ENCODE measurements at regions not wholly inside any gene's neighbourhood (a gene's known extent, or its start where the extent isn't known, plus 50 kb on each side); places are given as distances from the start of the nearest gene placed in this dataset.

DNA sequence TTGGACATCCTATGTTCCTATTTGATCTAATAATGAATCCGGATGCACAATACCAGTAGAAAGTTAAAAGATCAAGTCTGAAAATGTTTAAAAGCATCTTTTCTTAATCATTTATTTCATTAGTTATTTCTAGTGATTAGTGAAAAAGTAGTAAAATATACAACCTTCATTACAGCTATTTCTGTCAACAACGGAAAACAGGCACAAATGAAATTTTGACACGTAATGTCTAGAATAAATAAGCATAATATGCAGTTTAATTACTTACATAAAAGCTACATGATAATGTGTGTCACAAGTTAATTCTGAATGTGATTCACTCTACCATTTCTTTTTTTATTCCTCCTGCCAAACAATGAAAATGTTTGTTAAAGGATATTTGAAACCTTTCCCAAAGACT is 216.1 kb downstream of the MYCN start:
- H3K4me3 ChIP-seq (ENCODE audit: low read depth, low read length), result no peak overlapping the region
- TF ChIP-seq, protein P1, sequence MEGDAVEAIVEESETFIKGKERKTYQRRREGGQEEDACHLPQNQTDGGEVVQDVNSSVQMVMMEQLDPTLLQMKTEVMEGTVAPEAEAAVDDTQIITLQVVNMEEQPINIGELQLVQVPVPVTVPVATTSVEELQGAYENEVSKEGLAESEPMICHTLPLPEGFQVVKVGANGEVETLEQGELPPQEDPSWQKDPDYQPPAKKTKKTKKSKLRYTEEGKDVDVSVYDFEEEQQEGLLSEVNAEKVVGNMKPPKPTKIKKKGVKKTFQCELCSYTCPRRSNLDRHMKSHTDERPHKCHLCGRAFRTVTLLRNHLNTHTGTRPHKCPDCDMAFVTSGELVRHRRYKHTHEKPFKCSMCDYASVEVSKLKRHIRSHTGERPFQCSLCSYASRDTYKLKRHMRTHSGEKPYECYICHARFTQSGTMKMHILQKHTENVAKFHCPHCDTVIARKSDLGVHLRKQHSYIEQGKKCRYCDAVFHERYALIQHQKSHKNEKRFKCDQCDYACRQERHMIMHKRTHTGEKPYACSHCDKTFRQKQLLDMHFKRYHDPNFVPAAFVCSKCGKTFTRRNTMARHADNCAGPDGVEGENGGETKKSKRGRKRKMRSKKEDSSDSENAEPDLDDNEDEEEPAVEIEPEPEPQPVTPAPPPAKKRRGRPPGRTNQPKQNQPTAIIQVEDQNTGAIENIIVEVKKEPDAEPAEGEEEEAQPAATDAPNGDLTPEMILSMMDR (IDR thresholded peaks at IDR 0.05; ENCODE audit: control insufficient read depth, extremely low read depth, insufficient read depth), result no peak
- DNase-seq (ENCODE audit: low read depth), result no peak

DNA sequence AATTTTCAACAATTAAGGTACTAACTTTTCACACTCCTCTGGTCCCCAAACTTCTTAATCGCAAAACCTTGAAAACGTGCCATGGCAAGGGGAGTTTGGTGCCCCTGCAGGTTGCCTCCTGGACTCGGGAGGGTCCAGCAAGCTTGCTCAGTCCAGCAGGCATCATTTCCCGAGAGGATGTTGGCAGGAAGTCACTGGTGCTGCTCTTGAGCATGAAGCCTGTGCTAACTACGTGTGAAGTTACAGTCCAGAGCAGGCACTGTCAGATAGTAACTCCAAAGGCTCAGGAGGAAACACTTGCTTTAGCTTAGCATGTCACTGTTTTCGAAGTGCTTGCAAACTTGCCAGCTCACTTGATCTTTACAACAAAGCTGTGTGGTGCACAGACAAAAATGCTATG is 215.4 kb downstream of the MYCN start:
- TF ChIP-seq, protein P1 (IDR thresholded peaks at IDR 0.05; ENCODE audit: control insufficient read depth, extremely low read depth, insufficient read depth), result no peak
- no peak overlapping the region for H3K4me3 ChIP-seq (ENCODE audit: low read depth, low read length)
- DNase-seq (ENCODE audit: low read depth), result no peak

DNA sequence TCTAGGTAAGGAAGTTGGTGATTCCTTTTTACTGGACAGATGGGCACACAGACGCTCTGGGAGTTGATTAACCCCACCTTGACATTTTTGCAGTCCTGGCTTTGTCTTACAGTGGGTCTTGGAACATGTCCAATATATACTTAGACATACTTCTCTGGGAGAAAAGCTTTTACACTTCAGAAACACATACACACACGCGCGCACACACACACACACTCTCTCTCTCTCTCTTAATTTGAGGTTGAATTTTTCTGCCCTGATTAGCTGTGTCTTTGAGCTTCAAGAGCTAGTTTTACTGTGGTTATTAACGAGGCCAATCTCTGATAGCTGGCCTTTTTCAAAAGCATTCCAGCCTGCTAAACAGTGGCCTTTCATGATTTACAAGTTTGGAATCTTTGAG is 215.0 kb downstream of the MYCN start:
- TF ChIP-seq, protein P1 (IDR thresholded peaks at IDR 0.05; ENCODE audit: control insufficient read depth, extremely low read depth, insufficient read depth), result no peak
- no peak for DNase-seq (ENCODE audit: low read depth)
- no peak overlapping the region for H3K4me3 ChIP-seq (ENCODE audit: low read depth, low read length)

DNA sequence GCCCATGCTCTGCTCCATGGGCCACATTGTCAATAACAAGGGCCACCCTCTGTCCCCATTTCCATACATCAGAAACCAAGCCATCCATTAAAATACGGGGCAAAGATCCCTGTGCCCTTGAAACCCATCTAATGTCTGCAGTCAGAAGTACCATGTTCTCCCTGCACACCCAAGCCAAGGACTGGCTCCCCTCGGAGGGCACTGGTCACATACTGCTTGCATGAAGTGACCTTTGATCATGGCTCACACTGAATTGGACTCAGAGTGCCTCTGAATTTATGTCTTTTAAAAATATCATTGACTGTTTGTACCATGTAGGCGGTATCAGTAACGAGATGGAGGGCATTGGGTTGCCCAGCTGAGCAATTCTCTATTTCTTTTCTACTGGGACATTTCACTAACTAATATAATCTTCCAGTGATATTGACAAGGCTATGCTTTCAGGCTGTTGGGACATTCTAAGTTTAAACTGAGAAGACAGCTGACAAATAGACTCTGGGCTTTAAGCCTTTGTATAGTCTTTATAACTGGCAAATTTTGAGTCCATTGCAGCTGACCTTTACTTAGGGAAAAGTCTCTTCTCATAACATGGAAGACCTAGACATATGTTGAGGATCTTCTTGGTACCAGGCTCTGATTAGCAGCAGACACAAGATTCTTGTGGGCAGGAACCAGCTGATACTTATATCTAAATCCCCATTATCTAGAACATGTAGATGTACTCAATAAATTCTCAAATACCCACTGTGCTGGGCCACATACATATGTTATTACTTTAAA is 214.3 kb downstream of the MYCN start:
- H3K4me3 ChIP-seq (ENCODE audit: low read depth, low read length), result no peak overlapping the region
- DNase-seq (ENCODE audit: low read depth), result no peak
- TF ChIP-seq, protein P1 (IDR thresholded peaks at IDR 0.05; ENCODE audit: control insufficient read depth, extremely low read depth, insufficient read depth), result no peak

DNA sequence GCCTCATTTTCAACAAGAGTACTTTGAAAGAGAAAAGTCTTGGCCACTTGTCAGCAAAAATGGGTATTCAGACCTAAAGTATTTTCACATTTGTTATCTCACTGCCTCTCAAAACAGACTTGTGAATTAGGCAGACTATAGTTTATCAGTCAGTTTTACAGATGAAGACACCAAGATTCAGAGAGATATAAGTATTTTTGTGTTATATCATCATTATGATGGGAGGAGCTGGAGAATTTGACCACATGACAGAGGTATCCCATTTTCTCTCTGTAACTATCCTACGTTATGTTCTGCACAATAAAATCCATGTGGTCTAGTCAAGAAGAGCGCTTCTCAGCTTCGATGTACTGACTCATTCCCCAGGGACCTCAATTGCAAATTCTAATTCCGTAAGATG is 213.7 kb downstream of the MYCN start:
- H3K4me3 ChIP-seq (ENCODE audit: low read depth, low read length), result no peak overlapping the region
- TF ChIP-seq, protein P1 (IDR thresholded peaks at IDR 0.05; ENCODE audit: control insufficient read depth, extremely low read depth, insufficient read depth), result no peak
- DNase-seq (ENCODE audit: low read depth), result no peak

DNA sequence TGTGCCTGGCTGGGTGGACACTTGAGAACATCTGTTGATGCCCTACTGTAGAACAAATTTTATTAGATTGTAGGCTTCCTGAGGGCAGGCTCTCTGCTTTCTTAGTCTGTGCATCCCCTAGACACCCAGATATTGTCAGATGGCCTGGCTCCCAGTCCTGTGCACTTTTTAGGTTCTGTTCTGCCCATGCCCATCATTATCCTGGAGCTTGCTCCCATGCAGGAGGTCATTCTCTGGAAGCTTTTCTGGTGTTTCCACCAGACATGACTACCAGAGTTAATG is 213.3 kb downstream of the MYCN start:
- DNase-seq (ENCODE audit: low read depth), result no peak
- TF ChIP-seq, protein P1 (IDR thresholded peaks at IDR 0.05; ENCODE audit: control insufficient read depth, extremely low read depth, insufficient read depth), result no peak
- no peak overlapping the region for H3K4me3 ChIP-seq (ENCODE audit: low read depth, low read length)

Data from LNCaP clone FGC (cell line).